WTC11 (cell line): ENCODE measurements at regions not wholly inside any gene's neighbourhood (a gene's known extent, or its start where the extent isn't known, plus 50 kb on each side); places are given as distances from the start of the nearest gene placed in this dataset.

Source experiments
- E2F4 ChIP-seq: sonication (generic); formaldehyde crosslinking; IDR thresholded peaks from 2 replicates; pipeline ENCODE4 v1.8.1; 2022; ENCODE audit warnings: low read depth, mild to moderate bottlenecking, moderate library complexity, missing genetic modification reagents, borderline replicate concordance
- MAX ChIP-seq: sonication (generic); formaldehyde crosslinking; IDR thresholded peaks from 2 replicates; pipeline ENCODE4 v1.8.0; 2022; ENCODE audit warnings: mild to moderate bottlenecking, missing genetic modification reagents
- NR3C1 ChIP-seq: sonication (generic); formaldehyde crosslinking; conservative IDR thresholded peaks from 2 replicates; pipeline ENCODE4 v1.8.1; 2023; ENCODE audit warnings: low read depth, mild to moderate bottlenecking, missing genetic modification reagents
- ZBTB43 ChIP-seq: sonication (generic); formaldehyde crosslinking; IDR thresholded peaks from 2 replicates; pipeline ENCODE4 v1.8.1; 2023; ENCODE audit warnings: mild to moderate bottlenecking, missing genetic modification reagents
- TF ChIP-seq, protein P1 (sequence below): fragments of 200-600 bp; IDR thresholded peaks from 2 replicates; pipeline ENCODE4 v1.8.0; 2022; ENCODE audit warnings: antibody characterized with exemption
- TF ChIP-seq, protein P2 (sequence below): sonication (generic); formaldehyde crosslinking; IDR thresholded peaks from 2 replicates; pipeline ENCODE4 v1.8.1; 2023; ENCODE audit warnings: mild to moderate bottlenecking, missing genetic modification reagents, moderate library complexity
- TF ChIP-seq, protein P3 (sequence below): sonication (generic); formaldehyde crosslinking; conservative IDR thresholded peaks from 2 replicates; pipeline ENCODE4 v1.8.1; 2023; ENCODE audit warnings: mild to moderate bottlenecking, low read depth, missing genetic modification reagents, moderate library complexity

DNA sequence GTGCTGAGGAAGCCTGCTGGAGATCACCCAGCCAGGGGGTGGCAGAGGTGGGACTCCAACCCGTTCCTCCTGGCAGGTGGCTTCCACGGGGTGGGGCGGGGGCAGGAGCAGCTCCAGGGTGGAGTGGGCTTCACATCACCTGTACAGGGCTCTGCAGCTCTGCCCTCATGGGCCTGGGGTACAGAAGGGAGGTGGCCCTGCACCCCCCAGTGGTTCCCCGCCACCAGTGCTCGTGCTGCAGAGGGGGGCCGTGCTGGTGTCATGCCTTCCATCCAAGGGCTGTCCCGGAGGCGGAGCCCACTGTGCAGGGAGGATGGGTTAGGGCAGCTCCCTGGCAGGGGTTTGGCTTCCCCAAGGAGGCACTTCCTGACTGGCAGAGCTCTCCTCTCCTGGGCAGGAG, 76.4 kb upstream of the SHISAL1 start:
- TF ChIP-seq E2F4 (CRISPR knock-in tag) (no peak), ZBTB43 (CRISPR knock-in tag) (no peak), MAX (no peak), NR3C1 (CRISPR knock-in tag) (no peak)
- TF ChIP-seq, protein P1, sequence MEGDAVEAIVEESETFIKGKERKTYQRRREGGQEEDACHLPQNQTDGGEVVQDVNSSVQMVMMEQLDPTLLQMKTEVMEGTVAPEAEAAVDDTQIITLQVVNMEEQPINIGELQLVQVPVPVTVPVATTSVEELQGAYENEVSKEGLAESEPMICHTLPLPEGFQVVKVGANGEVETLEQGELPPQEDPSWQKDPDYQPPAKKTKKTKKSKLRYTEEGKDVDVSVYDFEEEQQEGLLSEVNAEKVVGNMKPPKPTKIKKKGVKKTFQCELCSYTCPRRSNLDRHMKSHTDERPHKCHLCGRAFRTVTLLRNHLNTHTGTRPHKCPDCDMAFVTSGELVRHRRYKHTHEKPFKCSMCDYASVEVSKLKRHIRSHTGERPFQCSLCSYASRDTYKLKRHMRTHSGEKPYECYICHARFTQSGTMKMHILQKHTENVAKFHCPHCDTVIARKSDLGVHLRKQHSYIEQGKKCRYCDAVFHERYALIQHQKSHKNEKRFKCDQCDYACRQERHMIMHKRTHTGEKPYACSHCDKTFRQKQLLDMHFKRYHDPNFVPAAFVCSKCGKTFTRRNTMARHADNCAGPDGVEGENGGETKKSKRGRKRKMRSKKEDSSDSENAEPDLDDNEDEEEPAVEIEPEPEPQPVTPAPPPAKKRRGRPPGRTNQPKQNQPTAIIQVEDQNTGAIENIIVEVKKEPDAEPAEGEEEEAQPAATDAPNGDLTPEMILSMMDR, result no peak
- TF ChIP-seq, protein P2, sequence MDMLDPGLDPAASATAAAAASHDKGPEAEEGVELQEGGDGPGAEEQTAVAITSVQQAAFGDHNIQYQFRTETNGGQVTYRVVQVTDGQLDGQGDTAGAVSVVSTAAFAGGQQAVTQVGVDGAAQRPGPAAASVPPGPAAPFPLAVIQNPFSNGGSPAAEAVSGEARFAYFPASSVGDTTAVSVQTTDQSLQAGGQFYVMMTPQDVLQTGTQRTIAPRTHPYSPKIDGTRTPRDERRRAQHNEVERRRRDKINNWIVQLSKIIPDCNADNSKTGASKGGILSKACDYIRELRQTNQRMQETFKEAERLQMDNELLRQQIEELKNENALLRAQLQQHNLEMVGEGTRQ, result no peak
- TF ChIP-seq, protein P3, sequence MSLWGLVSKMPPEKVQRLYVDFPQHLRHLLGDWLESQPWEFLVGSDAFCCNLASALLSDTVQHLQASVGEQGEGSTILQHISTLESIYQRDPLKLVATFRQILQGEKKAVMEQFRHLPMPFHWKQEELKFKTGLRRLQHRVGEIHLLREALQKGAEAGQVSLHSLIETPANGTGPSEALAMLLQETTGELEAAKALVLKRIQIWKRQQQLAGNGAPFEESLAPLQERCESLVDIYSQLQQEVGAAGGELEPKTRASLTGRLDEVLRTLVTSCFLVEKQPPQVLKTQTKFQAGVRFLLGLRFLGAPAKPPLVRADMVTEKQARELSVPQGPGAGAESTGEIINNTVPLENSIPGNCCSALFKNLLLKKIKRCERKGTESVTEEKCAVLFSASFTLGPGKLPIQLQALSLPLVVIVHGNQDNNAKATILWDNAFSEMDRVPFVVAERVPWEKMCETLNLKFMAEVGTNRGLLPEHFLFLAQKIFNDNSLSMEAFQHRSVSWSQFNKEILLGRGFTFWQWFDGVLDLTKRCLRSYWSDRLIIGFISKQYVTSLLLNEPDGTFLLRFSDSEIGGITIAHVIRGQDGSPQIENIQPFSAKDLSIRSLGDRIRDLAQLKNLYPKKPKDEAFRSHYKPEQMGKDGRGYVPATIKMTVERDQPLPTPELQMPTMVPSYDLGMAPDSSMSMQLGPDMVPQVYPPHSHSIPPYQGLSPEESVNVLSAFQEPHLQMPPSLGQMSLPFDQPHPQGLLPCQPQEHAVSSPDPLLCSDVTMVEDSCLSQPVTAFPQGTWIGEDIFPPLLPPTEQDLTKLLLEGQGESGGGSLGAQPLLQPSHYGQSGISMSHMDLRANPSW (CRISPR knock-in tag), result no peak
